ENCODE measurements at regions not wholly inside any gene's neighbourhood (a gene's known extent, or its start where the extent isn't known, plus 50 kb on each side); places are given as distances from the start of the nearest gene placed in this dataset.
"Not testable (repeated sequence)": the region's sequence is repeated elsewhere in the genome, so short reads cannot be mapped to it uniquely, and the experiment has no call there.

DNA sequence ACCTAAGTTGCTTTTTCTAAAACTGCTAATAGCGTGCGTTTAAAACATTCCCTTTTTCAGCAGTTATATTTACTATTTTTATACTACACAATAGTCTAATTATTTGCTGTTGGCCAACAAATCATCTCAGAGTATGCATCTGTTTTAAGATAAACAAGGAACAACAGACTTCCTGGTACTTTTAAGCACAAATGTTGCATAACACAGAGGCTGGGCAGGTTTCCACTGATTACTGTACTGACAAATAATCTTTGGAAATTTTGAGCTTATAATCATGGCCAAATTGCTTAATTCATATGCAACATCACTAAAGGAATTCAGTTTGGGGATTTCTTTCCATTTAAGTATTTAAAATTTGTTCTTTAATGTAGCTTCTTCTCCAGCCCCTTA lies 737.4 kb upstream of the SALL3 start:
- no peak for DNase-seq

DNA sequence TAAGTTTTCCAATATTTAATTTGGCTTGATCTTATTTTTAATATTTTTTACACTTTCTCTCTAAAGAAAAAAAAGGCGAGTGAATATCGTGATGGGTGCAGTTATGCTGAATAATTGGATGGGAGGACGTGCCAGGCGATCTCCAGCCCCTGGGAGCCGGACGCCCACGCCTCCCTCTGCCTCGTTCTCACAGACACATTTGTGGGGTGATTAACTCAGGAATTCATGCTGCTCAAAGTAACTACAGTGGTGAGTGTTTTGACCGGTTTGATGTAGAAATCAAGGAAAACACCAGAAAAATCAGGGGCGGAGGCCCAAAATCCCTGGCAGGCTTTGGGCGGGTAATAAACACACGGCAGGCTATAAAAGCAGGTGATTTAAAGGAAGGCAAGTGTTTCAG lies 736.8 kb upstream of the SALL3 start:
- DNase-seq = no peak

DNA sequence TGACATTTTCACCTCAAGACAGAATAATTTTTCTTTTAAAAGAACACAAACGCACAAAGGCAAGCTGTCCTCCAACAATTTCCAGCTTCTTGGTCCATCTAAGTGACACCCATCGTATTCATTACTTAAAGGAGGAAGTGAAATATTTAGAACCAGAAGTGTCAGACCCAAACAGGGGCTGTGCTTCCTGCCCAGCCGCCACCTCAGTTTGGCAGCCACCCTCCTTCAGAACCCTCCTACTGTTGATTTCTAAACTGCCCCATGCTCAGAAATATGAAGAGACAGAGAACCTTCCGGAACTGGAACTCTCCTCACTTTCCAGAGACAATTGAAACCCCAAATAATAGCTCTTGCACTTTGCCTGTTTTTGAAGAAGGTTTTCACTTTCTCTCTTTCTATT lies 734.8 kb upstream of the SALL3 start:
- DNase-seq = no peak

DNA sequence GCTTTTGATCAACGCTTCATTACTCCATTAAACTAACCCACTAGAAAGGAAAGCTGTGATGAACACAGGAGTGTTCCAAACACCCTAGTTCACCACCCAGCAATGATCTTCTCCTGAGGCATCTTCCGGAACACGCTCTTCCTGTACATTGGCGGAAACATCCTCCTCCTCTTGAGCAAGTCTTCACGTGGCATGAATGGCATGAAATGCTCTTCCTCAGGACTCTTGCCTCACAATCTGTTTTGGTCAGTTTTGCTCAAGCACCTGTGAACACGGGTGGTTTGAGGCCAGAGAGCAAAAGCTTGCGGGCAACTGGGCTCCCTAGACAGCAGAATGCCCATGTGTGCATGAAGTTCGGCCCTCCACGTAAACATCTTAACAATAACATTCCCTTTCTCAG lies 734.2 kb upstream of the SALL3 start:
- DNase-seq = no peak

DNA sequence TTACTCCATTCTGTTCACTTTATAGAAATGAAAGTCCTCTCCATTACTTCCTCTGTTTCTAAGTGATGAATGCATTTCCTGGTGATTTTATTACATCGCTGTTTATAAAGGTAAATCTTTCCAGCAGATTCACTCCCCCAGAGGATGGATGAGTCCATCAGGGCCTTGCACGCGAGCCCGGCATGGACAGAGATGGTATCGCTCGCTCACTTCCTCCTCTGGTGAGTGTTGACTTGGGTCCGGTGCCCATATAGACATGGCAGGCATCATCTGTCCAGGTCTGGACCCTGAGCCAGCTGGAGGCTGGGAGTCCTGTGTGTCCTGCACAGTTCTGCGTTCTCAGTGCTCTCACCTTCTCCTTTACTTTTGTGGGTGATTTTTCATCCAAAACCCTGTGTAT lies 733.6 kb upstream of the SALL3 start:
- no peak for DNase-seq

DNA sequence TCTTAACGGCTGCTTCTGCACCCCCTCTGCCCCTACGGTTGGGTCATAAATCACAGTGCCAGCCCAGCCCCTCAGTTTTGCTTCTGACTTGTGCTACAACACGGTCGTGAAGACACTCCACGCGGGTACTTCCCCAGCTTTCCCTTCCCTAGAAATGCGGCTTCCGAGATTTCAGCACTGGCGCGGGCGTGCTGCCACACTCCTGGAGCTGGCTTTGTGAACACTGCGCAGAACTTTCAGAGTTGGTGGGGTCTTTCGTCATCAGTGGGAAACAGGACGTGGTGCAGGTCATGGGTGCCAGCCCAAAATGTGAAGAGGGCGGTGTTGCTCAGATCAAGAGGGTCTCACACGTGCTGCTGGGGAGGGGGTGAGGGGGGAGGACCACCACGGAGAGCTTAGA lies 733.0 kb upstream of the SALL3 start:
- no peak for DNase-seq

DNA sequence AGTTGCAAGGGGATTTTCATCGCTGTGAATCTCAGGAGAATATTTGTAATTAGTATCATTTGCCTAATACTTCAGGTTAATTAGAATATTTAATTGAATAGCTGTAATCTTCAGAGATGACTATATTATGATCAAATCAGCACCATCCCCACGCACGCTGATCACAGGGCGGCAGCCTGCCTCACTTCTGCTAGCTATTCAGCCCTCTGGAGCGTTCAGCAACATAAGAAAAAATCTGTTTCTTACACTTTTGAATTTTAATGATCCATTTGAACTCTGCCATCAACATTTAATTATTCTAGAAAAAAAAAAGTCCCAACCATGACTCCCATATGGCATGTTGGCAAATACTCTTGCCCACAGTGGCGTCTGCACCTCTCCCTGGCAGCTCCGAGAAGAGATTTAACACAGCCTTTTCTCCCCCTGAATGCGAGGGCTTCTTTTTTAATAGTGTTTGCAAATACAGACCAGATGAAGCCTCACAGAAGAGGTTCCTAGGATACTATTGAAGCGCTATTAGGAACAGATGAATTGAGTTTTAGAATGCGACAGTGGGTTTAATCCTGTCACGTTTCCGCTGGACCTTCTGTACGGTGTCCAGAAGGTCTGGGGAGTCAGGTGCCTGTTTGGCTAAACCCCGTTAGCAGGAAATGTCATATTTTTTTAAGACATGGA lies 731.9 kb upstream of the SALL3 start:
- no peak for DNase-seq

DNA sequence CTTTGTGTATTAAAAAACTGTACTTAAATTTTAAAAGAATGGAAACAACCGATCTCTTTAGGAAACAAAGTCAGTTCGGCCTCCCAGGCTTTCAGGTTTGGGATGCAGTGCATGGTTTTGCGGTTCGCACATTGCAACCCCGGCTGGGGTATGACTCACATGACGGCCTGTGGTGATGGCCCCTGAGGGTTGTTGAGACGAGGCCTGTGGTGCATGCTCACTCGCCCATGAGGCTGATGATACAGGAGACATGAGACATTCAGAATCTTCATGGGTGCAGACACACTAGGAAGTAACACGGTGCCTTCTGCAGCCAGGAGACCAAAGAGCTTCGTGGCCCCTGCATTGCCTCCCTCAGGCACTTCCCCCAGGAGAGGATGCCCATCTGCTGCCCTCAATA lies 724.6 kb upstream of the SALL3 start:
- no peak for DNase-seq

DNA sequence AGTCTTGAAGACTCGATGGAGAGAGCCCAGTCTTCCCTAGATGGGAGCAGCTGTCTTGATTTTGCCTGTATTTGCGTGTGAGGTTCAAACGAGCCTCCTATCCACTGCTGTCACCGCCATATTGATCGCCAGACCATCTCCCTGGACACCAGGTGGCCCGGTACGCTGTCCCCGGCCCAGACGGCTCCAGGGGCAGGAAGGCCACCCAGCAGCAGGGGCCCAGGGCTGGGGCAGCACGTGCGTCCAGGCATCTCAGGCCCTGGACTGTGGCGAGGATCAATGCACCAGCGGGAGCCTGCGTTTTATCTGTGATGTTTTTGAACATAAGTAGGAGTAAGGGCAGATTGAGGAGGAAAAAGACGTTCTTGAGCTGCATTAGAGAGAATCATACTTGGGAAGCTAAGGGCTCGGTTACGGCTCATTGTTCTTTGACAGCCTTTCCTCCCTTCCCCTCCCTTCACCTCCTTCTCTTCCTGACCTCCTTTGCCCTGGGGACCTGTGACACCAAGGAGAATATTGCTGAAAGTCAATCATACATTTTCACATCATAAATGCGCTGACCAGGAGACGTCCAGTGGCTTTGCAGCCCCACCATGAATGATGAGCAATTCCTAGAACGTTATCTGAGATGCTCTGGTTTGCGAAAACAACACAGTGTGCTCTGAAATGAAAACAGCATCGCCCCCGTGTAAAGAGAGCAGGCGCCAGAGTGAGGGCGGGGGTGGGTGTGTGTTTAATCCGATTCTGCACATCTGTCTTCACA lies 711.2 kb upstream of the SALL3 start:
- no peak for DNase-seq

DNA sequence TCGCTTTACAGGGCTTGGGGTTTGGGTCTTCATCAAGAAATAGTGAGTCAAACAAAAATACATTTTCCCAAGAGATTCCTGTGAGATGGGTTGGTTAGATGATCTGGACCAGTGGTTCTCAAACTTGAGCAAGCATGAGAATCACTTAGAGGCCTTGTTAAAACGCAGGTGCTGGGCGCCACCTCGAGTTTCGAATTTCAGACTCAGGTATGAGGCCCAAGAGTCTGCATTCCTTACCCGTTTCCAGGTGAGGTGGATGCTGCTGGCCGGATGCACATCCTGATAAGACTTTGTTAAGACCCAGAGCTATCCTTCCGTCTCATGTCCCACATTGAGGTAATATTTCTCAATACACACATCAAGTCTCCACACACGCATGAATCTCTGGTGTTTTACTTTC lies 707.8 kb upstream of the SALL3 start:
- DNase-seq = no peak

DNA sequence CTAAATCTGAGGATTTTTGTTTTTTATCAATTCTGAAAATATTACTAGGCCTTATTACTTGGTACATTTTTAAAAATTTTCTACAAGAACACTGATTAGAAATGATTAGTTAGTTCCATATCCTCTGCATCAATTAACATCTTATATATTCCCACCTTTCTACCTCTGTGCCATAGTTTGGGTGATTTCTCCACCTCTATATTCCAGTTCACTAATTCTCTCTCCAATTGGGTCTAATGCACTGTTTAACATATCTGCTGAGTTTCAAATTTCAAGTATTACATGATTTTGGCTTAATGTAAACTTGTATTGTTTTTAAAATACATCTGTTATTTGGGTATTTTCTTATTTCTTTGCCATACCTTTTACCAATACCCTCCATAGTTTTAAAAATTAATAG lies 705.7 kb upstream of the SALL3 start:
- DNase-seq = no peak

DNA sequence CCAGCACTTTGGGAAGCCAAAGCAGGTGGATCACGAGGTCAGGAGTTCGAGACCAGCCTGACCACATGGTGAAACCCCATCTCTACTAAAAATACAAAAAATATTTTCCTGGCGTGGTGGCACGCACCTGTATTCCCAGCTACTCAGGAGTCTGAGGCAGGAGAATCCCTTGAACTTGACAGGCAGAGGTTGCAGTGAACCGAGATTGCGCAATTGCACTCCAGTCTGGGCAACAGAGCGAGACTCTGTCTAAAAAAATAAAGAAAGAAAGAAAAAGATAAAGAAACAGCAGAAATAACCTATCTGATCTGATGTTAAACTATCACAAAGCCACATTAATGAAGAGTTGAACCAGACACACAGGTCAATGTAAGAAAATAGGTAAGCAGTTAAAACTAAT lies 696.2 kb upstream of the SALL3 start:
- not testable (repeated sequence) for DNase-seq

DNA sequence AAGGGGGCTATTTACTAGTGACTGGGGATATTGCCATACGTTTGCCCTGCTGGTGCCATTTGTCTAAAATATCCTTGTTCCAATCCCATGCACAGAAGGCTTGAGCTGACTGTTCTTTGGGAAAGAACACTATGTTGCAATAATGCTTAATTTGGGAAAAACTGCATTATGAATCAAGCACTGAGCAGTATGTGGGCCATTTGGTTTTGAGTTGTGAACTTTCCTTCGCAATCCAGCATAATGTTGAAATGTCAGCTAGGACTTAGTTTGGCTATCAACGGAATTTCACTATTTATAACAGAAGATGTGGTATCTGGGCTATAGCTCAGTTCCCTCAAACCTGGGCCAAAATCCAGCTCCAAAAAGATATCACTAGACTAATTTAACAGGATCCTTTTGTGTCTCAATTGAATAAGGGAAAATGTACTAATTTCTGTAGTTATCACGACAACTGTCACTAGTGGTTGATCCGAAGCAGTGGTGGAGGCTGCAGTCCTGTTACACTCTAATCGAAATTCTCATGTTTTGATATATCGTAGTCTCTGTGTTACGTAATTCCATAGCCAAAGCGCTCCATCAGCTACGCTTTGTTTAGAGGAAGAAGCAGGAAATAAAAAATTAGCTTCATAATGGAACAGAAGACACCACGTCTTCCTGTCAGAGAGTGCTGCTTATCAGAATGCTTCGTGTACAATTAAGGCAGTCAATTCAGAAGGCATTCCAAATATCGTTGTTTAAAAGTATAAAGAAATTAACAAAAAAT lies 686.8 kb upstream of the SALL3 start:
- no peak for DNase-seq

DNA sequence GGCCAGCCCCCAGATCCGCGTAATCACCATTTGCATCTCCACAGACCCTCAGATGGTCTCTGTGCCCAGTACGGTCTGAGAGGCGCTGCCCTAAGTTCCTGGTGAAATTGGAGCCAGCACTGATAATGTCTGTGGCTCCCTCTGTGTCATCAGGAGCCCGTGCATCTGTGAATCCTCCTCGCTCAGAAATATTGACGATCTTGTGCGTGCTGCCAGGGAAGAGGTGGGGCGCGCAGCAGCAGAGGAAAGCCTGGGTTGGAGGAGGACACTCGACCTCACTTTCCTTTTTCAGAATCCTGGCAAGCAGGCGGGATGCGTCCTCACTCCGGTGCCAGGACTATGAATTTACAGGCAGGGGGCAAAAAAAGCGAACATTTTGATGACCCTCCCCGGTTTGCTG lies 686.1 kb upstream of the SALL3 start:
- DNase-seq = no peak

DNA sequence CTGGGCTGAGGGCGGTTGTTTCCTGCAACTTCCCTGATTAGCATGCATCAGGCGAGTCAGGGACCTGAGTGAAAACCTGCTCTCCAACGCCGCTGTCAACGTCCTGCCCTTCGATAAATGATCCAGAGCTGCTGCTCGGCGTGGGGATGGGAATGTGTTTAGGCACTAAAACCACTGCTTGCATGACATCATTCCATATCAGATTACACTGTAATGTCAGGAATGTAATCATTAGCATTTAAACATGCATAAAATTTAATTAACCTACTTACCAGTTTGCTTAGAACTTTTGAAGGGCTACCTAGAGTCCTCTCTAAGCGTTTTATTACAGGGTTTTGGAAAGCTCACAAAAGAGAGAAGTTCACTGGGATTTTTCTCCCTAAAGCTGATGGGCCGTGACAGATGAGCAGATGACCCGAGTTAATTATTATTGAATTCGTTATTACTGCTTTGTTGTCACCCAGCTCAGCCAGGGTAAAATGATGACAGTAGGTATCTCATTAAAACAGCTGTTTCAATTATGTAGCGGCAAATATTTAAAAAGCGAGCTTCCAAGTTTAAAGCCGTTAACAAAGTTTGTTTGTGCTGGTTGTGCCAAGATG lies 685.6 kb upstream of the SALL3 start:
- no peak for DNase-seq

DNA sequence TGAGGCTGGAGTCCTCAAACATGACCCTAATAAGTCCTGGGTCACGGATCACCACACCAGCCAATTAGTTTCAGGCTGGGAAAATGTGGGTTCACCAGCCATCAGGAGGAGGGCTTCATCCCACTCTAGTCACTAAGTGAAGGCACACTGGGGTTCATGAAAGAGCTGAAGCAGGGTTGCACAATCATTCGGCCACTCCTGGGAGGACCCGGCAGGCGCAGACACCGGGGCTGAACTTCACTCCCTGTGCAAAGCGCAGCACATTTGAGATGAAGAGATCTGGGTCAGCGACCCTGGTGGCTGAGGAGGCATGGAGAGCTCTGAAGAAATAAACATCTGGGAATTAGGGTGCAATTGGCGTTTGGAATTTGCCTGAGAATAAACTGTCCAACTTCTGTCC lies 684.4 kb upstream of the SALL3 start:
- no peak for DNase-seq

DNA sequence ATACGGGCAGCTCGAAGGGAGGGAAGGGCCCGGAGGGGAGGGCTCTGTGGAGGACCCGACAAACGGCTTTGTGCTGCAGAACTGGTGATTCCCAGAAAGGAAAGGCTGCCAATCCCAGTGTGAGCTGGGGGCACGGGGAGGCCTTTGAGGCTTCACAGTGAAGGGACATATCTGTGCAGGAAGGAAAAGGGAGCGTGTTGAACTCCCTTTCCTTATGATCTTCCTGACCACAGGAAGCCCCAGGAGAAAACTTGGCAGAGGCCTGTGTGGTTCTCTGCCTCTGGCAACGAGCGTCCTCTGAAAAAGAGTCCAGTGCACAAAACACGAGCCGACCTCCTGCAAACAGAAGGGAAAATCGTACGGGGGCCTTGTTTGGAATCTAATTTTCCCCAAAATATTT lies 683.5 kb upstream of the SALL3 start:
- no peak for DNase-seq

DNA sequence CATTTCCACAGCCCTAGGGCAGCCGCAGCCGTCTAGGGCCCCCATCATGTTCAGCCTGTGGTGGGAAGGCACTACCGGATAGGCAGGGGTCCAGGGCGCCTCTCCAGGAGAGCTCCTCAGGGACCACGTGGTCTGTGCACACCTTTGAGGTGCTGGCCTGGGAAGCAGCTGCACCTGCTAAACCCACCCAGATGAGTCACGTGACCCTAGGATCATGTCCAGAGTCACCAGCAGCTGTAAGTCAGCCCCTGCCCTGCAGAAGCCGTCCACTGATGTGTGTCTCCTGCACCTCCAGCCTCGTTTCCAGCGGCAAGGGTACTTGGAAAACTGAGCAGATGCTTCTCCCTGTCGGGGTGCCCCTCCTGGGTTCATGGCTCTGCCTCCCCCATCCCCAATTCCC lies 682.6 kb upstream of the SALL3 start:
- no peak for DNase-seq

DNA sequence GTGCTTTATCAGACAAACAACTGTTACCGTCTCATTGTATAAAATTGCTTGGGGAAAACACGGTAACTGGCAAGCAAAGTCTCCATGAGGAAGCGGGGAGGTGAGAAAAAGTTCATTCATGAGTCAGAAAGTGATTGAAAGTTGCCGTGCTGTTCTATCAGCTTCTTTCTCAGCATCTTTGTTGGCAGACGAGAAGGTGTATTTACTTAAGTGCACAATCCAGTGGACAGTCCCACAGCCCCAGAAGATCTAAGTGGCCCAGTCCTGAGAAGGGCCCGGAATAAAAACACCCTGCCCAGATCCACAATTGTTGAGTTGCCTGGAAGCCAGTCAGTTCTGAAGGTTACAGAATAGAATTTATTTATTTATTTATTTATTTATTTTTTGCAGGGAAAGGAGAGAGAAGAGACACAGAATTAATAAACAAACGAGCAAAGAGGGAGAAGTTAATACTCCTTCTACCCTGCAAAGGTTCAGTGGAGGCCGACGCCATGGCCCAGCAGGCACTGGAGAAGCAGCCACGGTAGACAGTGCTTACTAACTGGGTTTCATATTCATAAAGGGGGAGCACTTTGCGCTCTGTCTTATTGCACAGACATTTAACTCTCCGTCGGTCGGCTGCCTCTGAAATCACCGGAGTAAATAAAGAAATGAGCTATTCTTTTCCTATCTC lies 676.0 kb upstream of the SALL3 start:
- DNase-seq = no peak

DNA sequence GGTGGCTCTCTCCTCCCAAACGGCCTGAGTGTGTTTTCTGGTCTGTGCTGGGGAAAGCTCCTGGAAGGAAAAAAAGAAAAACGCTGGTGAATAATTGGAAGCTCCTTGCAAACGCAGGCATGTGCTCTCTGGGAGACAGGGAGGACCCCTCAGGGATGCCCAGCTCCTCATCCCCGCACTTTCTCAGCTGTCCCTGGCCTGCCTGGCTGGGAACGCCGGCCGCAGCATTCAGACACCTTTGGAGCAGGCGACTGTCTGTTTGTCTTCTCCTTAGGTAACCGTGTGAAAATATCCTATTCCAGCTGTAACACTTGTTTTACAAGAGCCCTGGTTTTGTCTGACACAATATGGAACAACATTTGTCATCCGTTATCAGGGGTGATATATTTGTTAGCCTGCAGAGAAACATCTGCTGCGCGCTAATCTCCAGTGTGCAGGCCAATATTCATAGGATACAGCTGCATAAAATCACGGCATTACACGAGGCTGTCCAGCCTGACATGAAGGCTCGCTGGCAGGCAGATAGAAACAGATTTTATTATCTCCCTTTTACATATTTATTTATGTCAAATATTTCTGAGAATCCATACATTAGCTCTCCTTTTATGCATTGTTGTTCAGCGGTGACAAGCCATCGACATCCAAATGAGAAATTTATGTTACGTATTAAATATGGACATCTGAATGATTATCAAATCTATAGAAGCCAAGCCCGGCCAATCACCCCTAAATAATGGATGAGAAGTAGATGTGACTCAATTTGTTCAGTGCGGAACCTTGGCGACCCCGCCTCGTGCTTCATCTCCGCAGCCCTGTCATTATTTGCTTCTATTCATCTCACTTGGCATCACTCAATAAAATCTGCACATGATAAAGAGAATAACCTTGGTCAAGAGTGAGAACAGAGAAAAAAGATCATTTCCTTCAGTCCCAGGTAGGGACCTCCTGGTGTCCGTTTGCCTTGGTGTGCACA lies 675.1 kb upstream of the SALL3 start:
- no peak for DNase-seq

DNA sequence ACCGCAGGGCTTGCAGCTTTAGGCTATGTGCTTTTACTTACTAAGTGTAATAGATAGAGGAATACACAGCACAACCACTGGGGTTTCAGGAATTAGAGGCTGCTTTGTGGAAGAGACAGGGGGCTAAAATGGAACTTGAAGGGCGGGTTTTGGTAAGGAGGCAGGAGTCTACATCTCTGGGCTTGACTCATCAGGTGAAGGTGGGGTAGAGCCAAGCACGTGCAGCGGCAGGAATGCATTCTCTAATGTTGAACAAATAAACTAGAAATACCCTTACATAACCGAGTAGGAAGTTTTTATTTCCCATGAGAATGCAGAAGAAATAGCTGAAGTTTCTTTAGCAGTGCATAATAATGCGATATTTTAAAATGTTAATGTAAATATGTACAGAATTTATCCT lies 673.8 kb upstream of the SALL3 start:
- no peak for DNase-seq

DNA sequence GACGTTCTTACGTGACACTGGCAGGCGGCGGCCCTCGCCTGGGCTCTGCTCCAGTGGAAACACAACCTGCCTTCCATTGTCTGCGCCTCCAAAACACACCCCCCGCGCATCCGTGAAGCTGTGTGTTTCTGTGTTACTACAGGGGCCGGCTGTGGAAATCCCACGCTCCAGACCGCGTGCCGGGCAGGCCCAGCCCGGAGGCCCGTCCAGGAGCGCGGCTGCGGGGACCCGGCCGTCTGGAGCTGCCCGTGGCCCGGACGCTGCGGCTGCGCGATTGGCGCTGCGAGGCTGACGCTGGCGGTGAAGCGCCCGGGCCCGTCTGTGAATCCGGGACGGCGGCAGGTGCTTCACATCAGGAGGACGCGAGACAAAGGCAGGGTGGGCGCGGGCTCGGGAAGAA lies 670.3 kb upstream of the SALL3 start:
- no peak for DNase-seq

Measured in stimulated activated CD4-positive, alpha-beta T cell treated with anti-CD3 and anti-CD28 coated beads, Interleukin-1b, Interleukin-23, amount 100 ng/mL, for 48 hours (primary cell).